Ureter (tissue), 1 donor: ENCODE measurements at regions not wholly inside any gene's neighbourhood (a gene's known extent, or its start where the extent isn't known, plus 50 kb on each side); places are given as distances from the start of the nearest gene placed in this dataset.

Source experiments
- DNase-seq: peaks from one replicate; pipeline ENCODE4 v3.0.0-alpha.2; 2020; ENCODE audit warnings: low spot score
- donor health status: DM: yes; HTN: yes; CAD: no.

DNA sequence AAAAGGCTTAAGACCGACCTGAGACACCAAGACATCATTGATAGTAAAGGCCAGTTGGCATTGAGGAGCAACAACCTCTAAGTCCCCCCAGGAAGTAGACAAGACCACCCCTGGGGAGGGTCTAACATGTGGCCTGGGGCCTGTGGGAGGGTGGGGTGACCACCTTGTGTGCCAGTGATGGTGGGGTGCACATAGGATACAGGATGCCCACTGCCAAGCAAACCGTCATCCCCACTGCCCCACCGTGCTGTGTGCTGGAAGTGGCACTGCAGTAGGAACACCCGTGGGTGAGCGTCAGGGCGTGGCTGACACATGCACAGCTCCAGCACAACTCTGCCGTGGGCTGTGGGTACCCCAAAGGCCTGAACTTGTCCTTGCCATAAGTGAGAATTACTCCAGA, 84.3 kb upstream of the LGALSL start:
- DNase-seq = no peak

GRCh38 chr2:64371727-64372126, 82.2 kb upstream of the LGALSL start:
- DNase-seq = no peak

GRCh38 chr2:64374686-64375085, 79.3 kb upstream of the LGALSL start:
- no peak for DNase-seq

DNA sequence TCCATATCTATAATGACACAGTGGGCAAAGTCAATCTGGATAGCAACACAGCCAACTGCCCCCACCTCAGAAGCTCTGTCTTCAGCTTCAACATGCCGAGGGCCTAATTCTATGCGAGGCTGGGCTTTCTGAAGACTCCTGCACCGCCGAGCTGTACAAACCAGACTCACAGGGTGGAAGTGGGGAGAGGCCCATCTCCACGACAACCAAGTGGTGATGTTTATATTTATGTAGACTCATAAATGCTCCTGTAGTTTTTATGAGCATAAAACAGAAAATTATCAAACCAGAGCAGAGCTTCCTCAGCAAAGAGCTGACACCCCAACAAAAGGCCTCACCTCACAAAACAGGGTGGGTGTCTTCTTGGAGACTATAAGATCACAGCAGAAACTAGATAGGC, 77.0 kb upstream of the LGALSL start:
- no peak for DNase-seq

GRCh38 chr2:64379186-64379585, 74.8 kb upstream of the LGALSL start:
- DNase-seq = no peak

- no peak for DNase-seq
Measured at GRCh38 chr2:64380853-64381527, 73.0 kb upstream of the LGALSL start.

DNA sequence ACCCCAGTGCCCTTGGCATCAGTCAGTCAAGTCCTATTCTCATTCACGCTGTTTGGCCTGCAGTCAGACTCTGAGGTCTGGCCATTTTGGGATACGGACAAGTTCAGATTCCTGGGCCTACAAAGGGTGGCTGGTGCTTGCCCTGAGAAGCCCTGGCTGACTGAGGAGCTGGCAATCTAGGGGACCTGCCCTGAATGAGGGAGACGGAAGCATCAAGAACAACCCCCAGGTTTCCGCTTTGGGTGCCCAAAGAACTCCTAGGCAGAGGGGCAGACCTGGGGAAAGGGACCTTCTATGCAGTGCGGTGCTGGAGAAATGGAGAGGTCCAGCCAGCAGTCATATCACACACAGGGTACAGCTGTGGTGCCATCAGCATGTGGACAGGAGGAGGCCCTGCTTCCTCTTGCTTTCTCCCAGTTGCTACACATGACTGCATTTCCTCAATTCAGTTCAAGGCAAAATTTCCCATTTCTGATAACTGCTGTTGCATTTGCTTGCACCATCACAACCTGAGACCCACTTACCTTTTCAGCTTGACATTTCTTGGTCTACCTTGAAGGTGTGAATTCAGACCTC, 70.9 kb upstream of the LGALSL start:
- DNase-seq = no peak

DNA sequence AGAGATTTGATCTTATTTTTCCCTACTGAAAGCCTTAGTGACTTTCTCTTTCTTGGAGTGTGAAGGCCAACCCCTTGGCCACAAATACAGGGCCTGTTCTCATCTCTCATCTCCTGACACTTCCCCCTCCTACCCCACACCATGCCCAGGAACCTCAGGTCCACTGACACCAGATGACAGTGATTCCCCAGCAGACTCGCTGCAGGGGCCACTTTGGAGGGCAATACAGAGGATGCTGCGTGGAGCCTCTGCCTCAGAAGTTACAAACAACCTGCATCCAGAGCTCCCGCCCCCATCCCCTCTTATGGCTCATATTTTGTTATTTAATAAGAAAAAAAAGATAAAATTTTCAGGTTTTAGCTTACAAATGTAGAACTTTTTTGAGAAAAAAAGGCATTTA, 70.1 kb upstream of the LGALSL start:
- no peak for DNase-seq

DNA sequence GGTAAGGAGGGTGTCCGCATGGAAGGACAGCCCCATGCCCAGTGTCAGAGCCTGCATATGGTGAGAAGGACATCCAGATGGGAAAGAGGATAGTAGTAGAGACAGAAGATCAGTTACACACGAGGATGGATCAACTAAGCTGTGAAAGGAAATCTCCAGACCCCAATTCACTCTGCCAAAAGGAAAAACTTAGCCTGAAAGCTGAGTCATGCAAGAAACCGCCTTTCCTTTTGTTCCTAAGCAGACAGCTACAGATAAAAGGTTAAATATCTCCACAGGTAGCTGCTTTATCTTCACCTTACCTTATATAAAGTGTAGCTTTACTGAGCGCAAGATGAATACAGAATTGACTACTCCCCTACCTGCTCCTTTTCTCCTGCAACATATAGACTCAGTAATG, 67.3 kb upstream of the LGALSL start:
- DNase-seq = no peak

GRCh38 chr2:64390586-64390985, 63.4 kb upstream of the LGALSL start:
- DNase-seq = no peak

GRCh38 chr2:64391424-64391823, 62.5 kb upstream of the LGALSL start:
- no peak for DNase-seq

DNA sequence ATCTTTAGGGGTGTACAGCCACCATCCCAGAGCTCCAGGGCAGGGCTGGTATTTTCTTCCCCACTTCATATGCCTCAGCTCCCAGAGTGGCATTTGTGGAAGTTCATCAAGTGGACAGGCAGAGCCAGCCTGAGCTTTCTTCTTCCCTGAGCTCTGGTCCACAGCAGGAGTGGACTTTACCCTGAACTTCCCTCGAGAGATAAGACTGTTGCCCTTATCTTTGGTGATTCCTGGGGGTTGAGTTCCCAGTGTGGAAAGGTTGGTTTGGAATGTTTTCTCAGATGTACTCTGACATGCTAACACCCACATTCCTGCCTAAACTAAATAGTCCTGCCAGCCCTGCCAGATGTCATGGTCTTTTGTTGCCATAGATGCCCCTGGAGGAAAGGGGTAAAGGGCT, 62.0 kb upstream of the LGALSL start:
- DNase-seq = no peak

DNA sequence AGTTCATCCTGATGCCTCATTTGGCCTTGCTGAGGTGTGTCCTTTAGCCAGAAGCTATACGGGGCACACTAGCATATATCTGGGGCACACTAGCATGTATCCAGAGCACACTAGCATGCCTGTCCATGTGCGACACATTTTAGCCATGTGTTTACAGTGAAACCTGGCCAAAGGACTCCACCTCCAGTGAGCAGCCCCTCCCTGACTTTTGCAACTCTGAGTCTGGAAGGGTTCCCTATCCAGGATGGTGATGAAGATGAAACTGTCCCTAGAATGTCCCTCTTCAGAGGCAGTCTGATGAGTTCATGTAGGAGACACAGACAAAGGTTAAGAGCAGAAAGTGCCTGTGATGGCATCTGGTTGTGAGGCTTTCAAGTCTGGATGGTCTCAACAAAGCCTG, 61.4 kb upstream of the LGALSL start:
- no peak for DNase-seq

DNA sequence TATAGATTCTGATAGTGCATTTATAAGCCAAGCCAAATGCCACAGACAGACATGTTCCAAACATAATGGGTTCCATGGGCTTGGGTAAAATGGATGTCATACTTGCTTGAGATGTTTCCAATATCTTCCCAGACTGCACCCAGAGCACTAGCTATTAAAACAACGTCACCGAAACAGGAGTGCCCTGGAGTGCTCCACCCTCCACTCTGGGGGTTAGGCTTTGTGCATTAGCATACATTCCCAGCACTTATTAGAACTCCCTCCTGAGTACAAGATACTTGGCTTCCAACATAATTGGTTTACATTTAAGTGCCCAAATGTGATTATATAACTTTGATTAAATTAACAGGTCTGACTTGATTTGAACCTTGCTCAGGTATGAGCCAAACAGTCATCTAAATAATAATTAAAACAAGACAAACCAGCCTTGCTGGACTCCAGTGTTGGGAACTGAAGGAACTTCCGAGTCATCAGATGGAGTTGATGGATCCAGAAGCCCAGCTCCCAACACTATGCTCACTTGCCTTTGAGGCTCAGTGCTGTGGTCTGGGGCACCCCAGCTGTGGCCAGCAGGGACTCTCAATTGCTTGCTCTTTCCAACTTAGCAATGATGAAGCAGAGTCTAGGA, 60.5 kb upstream of the LGALSL start:
- DNase-seq = no peak

DNA sequence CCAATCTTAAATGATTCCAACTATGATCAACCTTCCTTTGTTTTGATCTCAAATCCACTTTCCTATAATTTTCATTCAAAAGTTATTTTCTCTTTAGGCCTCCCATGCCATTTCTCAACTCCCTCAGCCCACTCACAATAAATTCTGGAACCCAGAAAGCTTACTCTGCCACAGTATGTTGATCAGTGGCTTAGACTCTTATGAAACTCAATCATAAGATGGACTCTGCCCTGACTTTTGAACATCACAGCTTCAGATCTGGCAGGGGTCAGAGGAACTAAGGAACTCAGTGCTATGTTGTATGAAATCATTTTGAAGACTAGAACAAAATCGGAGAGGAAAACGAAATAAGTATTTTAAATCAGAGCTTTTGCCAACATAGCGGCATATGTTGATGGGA, 59.8 kb upstream of the LGALSL start:
- no peak for DNase-seq

GRCh38 chr2:64396001-64396400, 58.0 kb upstream of the LGALSL start:
- DNase-seq = no peak

GRCh38 chr2:64396551-64396950, 57.4 kb upstream of the LGALSL start:
- DNase-seq = no peak

GRCh38 chr2:64398516-64399129, 55.3 kb upstream of the LGALSL start:
- no peak for DNase-seq

- DNase-seq = no peak
Measured at GRCh38 chr2:64399521-64399920, 54.4 kb upstream of the LGALSL start.

GRCh38 chr2:64400105-64400728, 53.7 kb upstream of the LGALSL start:
- DNase-seq = no peak

DNA sequence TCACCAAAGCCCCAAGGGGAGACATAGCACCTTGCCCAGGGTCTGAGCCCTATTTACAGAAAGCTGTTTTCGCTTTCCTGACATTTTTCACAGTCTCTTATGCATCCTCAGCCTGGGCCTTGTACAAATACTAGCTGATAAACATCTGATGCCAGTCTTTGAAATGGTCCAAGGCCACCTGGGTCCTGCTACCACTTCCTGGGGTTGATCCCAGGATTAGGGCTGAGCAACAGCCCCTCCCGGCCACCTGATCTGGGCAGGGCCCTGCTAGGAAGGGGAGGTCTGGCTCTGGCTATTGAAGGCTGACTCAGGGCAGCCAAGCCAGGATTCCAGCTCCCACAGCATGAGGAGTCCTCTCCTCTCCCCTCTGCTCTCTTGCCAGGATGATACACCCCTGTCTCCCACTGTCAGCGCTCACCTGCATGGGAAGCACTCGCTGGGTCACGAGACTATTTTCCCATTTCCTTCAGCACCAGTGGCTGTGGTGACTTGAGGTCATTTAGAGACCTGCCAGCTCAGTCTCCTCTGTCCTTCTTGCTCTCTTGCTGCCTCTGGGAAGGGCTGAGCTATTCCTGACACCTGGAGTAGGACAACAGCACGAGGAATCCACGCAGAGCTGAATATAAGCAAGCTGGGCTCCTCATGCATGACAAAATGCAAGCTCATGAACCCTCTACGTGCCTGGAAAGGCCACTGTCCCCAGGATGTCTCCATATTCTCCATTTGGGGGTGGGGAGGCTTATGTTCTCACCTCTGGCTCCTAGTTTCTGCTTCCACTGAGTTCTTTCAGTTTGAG, 53.0 kb upstream of the LGALSL start:
- DNase-seq = no peak

DNA sequence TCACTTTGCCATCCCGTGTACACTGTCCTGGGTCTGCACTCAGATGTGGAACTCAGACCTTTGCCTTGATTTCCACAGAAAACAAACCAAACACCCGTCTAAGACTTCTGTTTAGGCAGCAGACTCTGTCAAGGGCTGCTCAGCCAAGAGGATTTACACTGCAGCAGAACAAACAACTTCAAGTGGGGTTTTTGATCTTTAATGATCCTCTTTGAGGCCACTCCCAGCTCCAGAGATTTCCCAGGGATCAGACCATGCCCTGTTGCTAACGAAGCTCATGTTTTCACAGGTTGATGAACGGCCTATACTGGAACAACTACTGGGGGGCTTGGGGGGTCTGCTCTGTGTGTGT, 52.5 kb upstream of the LGALSL start:
- no peak for DNase-seq
